ENCODE measurements at regions not wholly inside any gene's neighbourhood (a gene's known extent, or its start where the extent isn't known, plus 50 kb on each side); places are given as distances from the start of the nearest gene placed in this dataset.

GRCh38 chr14:43184540-43184939, 1322.5 kb downstream of the FSCB start:
- Histone ChIP-seq H3K4me3 (ENCODE audit: low read depth, low read length) (no peak overlapping the region), H3K27ac (ENCODE audit: extremely low read depth, low read depth, low read length) (no peak overlapping the region), H3K9me3 (ENCODE audit: control insufficient read depth, insufficient read depth, low read depth, low read length) (no peaks in the 10 kb centered on the region), H3K4me1 (ENCODE audit: control insufficient read depth, insufficient read depth, low read length) (no peaks in the 10 kb centered on the region), H3K36me3 (ENCODE audit: control insufficient read depth in 2 of 2, insufficient read depth in 1 of 2, low read length in 2 of 2) (no peaks in the 10 kb centered on the region)
- ChIA-PET CTCF (no interaction called here), POLR2A (no interaction called here)
- TF ChIP-seq ZNF544 (tag by site-specific recombination; IDR thresholded peaks at IDR 0.05) = no peak
- no peak for TF ChIP-seq BCL11B (tag by site-specific recombination; IDR thresholded peaks at IDR 0.05; ENCODE audit: low read depth)
- TF ChIP-seq ZNF354C (tag by site-specific recombination; IDR thresholded peaks at IDR 0.05; ENCODE audit: borderline replicate concordance, low read depth) = no peak
- TF ChIP-seq ZNF501 (tag by site-specific recombination; IDR thresholded peaks at IDR 0.05) = no peak
- TF ChIP-seq ZNF302 (tag by site-specific recombination; IDR thresholded peaks at IDR 0.05; ENCODE audit: low read depth) = no peak
- no peak for TF ChIP-seq ZNF48 (tag by site-specific recombination; IDR thresholded peaks at IDR 0.05)
- no peak for TF ChIP-seq ZSCAN30 (tag by site-specific recombination; IDR thresholded peaks at IDR 0.05)
- TF ChIP-seq, protein P1, sequence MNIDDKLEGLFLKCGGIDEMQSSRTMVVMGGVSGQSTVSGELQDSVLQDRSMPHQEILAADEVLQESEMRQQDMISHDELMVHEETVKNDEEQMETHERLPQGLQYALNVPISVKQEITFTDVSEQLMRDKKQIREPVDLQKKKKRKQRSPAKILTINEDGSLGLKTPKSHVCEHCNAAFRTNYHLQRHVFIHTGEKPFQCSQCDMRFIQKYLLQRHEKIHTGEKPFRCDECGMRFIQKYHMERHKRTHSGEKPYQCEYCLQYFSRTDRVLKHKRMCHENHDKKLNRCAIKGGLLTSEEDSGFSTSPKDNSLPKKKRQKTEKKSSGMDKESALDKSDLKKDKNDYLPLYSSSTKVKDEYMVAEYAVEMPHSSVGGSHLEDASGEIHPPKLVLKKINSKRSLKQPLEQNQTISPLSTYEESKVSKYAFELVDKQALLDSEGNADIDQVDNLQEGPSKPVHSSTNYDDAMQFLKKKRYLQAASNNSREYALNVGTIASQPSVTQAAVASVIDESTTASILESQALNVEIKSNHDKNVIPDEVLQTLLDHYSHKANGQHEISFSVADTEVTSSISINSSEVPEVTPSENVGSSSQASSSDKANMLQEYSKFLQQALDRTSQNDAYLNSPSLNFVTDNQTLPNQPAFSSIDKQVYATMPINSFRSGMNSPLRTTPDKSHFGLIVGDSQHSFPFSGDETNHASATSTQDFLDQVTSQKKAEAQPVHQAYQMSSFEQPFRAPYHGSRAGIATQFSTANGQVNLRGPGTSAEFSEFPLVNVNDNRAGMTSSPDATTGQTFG (tag by site-specific recombination; IDR thresholded peaks at IDR 0.05; ENCODE audit: borderline replicate concordance) = no peak
- no peak for TF ChIP-seq ZNF76 (tag by site-specific recombination; IDR thresholded peaks at IDR 0.05; ENCODE audit: borderline replicate concordance, low read depth)
- TF ChIP-seq ZNF335 (tag by site-specific recombination; conservative IDR thresholded peaks at IDR 0.05) = no peak
- no peak for TF ChIP-seq OSR2 (tag by site-specific recombination; IDR thresholded peaks at IDR 0.05)
- no peak for TF ChIP-seq HIC1 (tag by site-specific recombination; IDR thresholded peaks at IDR 0.05)
- no peak for TF ChIP-seq PRDM6 (tag by site-specific recombination; IDR thresholded peaks at IDR 0.05)
- TF ChIP-seq KLF17 (tag by site-specific recombination; IDR thresholded peaks at IDR 0.05) = no peak
- no peak for TF ChIP-seq ZNF221 (tag by site-specific recombination; IDR thresholded peaks at IDR 0.05; ENCODE audit: borderline replicate concordance)

DNA sequence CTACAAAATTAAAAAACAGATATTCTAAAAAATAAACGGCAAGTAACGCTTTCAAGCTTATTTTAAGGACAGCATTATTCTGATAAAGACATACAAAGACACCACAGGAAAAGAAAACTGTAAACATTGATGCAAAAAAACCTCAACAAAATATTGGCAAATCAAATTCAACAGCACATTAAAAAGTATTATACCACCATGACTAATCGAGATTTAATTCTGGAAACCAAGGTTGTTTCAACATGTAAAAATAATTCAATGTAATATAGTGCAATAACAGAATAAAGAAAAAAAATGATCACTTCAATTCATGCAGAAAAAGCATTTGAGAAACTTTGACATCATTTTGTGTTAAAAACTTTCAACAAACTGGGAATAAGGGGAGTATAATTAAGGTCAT, 1323.2 kb downstream of the FSCB start:
- H3K4me3 ChIP-seq (ENCODE audit: low read depth, low read length) = no peak overlapping the region
- ChIA-PET POLR2A (no interaction called here), CTCF (no interaction called here)
- H3K4me1 ChIP-seq (ENCODE audit: control insufficient read depth, insufficient read depth, low read length) = no peaks in the 10 kb centered on the region
- TF ChIP-seq HIC1 (tag by site-specific recombination; IDR thresholded peaks at IDR 0.05) (no peak), YY2 (tag by site-specific recombination; IDR thresholded peaks at IDR 0.05) (no peak), ZNF521 (tag by site-specific recombination; IDR thresholded peaks at IDR 0.05) (no peak), KLF10 (tag by site-specific recombination; IDR thresholded peaks at IDR 0.05) (no peak)
- no peaks in the 10 kb centered on the region for H3K9me3 ChIP-seq (ENCODE audit: control insufficient read depth, insufficient read depth, low read depth, low read length)
- H3K27ac ChIP-seq (ENCODE audit: extremely low read depth, low read depth, low read length) = no peak overlapping the region
- no peaks in the 10 kb centered on the region for H3K36me3 ChIP-seq (ENCODE audit: control insufficient read depth in 2 of 2, insufficient read depth in 1 of 2, low read length in 2 of 2)

Data from HEK293 (cell line).